GM18505 (cell line): ENCODE measurements at regions not wholly inside any gene's neighbourhood (a gene's known extent, or its start where the extent isn't known, plus 50 kb on each side); places are given as distances from the start of the nearest gene placed in this dataset.
"Not testable (repeated sequence)": the region's sequence is repeated elsewhere in the genome, so short reads cannot be mapped to it uniquely, and the experiment has no call there.

Experiments used
- ATAC-seq: cut with Tn5 transposase; IDR thresholded peaks from one replicate; pipeline ENCODE4 v1.9.1; 2021; ENCODE audit not compliant: unreplicated experiment
- POLR2A ChIP-seq: IDR thresholded peaks from 4 replicates; pipeline ENCODE4 v1.6.1; 2011; ENCODE audit warnings: borderline replicate concordance; ENCODE audit not compliant: insufficient read depth, insufficient read length; ENCODE audit errors: extremely low read depth

- no peak for TF ChIP-seq POLR2A
- ATAC-seq, result no peak
Observed at GRCh38 chr6:139977887-139978332, 603.5 kb upstream of the CITED2 start.

DNA sequence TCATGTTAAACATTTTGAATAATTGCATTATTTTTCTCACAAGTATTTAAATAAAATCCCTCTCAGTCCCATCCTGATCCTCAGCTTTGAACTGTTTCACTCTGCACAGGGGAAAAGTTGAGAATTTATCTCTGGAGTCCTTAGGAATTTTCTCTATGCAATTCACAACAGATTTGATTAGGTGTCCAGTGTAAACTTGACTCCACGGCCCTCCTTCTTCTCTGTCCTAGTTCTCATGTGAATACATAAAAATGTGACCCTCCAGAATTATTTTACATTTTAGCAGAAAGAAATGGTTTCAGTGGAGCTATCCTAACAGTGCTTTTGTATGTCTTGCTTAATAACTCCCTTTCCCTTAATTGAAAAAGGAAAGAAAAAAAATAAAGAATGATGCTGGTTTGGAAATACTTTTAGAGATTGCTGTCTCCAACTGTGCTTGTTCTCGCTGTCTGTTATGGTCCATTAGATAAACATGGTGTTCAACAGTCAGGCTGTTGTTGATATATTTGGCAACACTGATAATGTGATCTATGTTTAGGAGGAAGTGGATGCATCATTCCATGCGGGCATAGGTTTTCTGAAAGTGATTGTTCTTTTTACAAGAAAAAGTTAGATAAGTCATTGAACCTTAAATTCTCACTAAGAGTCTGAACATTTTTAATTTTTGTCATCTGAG, 599.4 kb upstream of the CITED2 start:
- ATAC-seq, result no peak
- no peak for TF ChIP-seq POLR2A

DNA sequence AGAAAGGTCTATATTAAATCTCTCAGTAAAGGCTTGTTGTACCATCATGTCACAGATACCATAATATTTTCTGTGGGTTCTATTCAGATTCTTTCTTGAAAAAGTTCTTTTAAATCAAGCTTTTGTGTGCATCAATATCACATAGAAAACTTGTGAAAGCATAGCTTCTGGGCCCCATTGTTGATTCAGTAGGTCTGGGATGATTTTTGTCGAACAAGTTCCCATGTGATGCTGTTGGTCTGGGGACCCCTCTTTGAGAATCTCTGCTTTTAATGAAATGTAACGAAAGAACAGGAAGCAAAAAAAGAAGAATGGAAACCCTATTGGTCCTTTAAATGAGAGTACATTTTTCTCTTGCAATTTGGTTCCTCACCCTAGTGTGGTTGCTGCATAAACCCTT, 597.7 kb upstream of the CITED2 start:
- TF ChIP-seq POLR2A, result no peak
- no peak for ATAC-seq

- no peak for TF ChIP-seq POLR2A
- ATAC-seq, result no peak
Observed at GRCh38 chr6:139970591-139970991, 596.1 kb upstream of the CITED2 start.

DNA sequence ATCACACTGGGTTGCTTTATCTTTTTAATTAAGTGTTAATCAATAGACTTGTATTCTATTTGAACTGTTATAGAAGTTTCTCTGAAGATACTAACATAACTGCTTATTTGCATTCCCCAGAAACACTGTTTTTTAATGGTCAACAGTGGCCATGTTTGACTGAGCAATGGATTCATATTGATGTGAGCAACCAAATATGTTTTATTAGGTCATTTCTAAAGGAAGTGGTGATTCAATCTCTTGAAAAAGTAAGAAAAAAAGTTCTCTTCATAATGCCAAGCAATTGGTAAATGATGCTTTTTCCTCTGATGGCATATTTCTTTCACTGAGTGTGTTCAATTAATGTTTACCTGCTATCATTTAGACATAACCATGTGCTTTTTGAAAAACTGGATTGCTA, 593.0 kb upstream of the CITED2 start:
- TF ChIP-seq POLR2A, result no peak
- no peak for ATAC-seq

- TF ChIP-seq POLR2A, result no peak
- ATAC-seq, result no peak
Observed at GRCh38 chr6:139965393-139965792, 590.9 kb upstream of the CITED2 start.

DNA sequence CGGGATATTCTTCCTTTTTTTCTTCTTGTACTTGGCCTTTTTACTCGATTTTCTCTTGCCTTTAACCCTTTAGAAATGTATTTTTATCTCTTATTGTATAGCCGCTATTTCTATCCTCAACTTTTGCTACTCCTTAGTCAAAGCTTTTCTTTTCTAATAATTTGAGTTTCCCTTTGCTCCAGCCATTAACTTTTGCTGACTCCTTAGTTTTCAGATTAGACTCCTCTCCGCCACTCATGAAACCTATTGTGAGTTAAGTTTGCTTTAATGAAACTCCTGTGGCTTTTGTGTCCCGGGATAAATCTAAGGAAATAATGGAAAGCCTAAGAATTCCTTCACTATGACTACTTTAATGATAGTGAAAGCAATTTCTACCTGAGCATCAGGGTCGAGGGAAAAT, 590.3 kb upstream of the CITED2 start:
- ATAC-seq, result no peak
- no peak for TF ChIP-seq POLR2A

DNA sequence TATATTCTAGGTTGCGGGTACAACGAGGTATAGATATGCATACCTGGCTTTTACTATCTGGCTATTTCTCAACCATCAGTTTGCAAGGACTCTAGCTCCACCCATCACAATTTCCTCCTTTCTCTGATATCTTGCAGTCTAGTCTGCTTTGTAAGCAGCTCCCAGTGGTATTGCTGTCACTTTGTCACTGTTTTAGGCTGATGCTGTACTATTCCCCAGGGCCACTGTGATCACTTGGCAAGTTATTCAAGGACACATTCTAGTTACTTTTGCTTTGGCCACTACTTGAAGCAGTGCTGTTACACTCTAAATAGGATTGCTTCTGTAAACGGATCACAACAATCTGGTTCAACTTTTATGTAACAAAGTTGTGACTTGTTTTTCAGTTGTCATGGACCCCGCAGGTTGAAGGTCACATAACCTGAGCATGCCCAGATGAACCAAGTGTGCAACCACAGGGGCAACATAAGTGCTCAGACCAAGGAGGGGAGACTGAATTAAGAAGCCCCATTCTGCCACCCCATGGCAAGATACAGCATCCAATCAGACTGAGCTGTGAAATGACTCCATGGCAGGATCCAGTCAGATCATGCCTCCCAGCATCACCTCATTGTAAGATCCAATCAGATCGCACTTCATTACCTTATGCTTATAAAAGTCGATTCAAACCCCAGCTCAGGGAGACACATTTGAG, 588.4 kb upstream of the CITED2 start:
- TF ChIP-seq POLR2A, result no peak
- ATAC-seq, result no peak

DNA sequence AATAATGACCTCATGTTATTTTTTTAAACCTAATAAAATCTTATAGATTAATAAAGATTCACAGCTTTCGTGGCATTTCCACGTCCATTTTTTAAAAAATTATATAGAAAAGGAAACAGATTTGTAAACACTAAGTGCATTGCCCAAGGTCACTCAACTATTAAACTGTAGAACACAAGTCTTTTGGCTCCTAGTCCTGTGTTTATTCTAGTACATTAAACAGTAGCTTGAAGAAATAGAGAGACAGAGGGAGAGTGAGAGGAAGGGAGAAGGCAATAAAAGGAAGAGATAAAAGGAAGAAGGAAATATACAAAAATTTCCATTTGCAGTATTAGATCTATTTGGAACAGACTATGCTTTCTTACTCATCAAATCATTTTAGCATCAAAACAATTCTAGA, 586.7 kb upstream of the CITED2 start:
- no peak for ATAC-seq
- TF ChIP-seq POLR2A, result no peak

- no peak for TF ChIP-seq POLR2A
- no peak for ATAC-seq
Observed at GRCh38 chr6:139960671-139961070, 586.2 kb upstream of the CITED2 start.

DNA sequence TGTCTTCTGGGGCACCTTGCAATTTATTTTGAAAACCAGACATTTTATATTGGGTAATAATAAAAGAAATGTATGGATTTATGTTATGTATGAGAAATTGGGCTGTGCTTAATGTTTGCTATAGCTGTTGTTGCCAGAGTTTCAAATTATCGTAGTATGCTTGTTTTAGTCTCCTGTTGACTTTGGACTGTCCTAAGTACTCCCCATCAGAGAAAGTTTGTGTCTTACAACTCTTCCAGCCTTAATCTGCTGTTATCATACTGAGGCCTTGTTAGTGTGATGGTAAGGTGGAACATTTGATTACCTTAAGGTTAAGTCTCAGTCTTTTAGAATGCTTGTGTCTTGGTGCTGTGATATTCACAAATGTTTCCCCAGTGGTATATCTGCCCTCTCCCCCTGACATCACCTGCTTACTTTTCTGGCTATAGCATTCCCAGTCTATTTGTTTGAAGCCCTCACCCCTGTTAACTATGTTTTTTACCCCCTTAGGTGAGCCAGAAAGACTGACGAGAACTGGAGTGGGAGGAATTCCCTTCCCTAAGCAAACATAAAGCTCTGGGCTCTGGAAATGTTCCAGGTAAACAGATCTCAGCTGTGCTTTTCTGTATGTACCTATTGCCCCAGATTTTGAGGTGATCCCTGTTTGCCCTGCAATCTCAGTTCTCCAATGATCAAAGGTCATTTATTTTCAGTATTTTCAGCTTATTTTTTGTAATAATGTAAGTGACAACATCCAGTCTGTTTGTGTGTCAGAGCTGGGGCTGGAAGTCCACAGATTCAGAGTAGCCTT, 581.1 kb upstream of the CITED2 start:
- ATAC-seq, result no peak
- no peak for TF ChIP-seq POLR2A

DNA sequence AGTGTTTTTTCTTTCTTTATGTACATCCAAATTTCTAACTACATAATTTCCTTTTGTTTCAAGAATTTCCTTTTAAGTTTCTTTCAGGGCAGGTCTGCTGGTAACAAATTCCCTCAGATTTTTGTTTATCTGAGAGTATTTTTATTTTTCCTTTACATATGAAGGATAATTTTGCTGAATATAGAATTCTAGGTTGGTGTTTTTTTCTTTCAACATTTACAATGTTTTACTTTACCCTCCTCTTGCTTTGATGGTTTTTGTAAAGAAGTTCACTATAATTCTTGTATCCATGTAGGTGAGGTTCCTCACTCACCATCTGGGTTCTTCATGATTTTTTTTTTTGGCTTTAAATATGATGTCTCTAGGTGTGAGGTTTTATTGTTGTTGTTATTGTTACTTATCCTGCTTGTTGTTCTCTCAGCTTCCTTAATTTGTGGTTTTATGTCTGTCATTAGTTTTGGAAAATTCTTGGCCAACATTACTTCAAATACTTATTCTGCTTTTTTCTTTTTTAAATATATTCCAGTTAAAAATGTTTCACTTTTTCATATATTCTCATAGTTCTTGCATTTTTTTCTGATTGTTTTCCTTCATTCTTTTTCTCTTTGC, 580.1 kb upstream of the CITED2 start:
- ATAC-seq, result no peak
- no peak for TF ChIP-seq POLR2A

- ATAC-seq, result not testable (repeated sequence)
Observed at GRCh38 chr6:139953780-139954179, 579.3 kb upstream of the CITED2 start.
